Transverse colon (tissue), 3 donors: ENCODE measurements at regions not wholly inside any gene's neighbourhood (a gene's known extent, or its start where the extent isn't known, plus 50 kb on each side); places are given as distances from the start of the nearest gene placed in this dataset.

Source experiments
- EP300 ChIP-seq: sonication (generic); formaldehyde crosslinking; IDR thresholded peaks from one replicate; pipeline ENCODE4 v1.6.1; 2017; ENCODE audit warnings: antibody characterized with exemption, low read depth
- TF ChIP-seq, protein P1 (sequence below), 5 experiments: fragments of 200-600 bp in 3 of 5; fragments of 450-650 bp in 2 of 5; sonication (generic) in 3 of 5; IDR thresholded peaks; 1 replicate in 2 of 5; 2 replicates in 3 of 5; pipeline ENCODE4 v1.5.1; 2016 to 2017; ENCODE audit warnings: antibody characterized with exemption in 5 of 5, inconsistent platforms in 3 of 5, mild to moderate bottlenecking in 2 of 5, moderate library complexity in 1 of 5

GRCh38 chr2:198615972-198616371, 811.6 kb downstream of the PLCL1 start:
- peak; percentile 18 for TF ChIP-seq EP300
- TF ChIP-seq, protein P1, sequence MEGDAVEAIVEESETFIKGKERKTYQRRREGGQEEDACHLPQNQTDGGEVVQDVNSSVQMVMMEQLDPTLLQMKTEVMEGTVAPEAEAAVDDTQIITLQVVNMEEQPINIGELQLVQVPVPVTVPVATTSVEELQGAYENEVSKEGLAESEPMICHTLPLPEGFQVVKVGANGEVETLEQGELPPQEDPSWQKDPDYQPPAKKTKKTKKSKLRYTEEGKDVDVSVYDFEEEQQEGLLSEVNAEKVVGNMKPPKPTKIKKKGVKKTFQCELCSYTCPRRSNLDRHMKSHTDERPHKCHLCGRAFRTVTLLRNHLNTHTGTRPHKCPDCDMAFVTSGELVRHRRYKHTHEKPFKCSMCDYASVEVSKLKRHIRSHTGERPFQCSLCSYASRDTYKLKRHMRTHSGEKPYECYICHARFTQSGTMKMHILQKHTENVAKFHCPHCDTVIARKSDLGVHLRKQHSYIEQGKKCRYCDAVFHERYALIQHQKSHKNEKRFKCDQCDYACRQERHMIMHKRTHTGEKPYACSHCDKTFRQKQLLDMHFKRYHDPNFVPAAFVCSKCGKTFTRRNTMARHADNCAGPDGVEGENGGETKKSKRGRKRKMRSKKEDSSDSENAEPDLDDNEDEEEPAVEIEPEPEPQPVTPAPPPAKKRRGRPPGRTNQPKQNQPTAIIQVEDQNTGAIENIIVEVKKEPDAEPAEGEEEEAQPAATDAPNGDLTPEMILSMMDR (IDR thresholded peaks at IDR 0.05): no peak
